ENCODE measurements at regions not wholly inside any gene's neighbourhood (a gene's known extent, or its start where the extent isn't known, plus 50 kb on each side); places are given as distances from the start of the nearest gene placed in this dataset.

GRCh38 chr3:160168246-160168645, 57.0 kb upstream of the C3orf80 start:
- no peak for DNase-seq
- peaks cover 0 to 14% (median 6%) of the 10 kb centered on the region in 4 donors for H3K4me1 ChIP-seq
- H3K27me3 ChIP-seq = no peaks in the 10 kb centered on the region
- H3K36me3 ChIP-seq = no peaks in the 10 kb centered on the region
- no peak overlapping the region for H3K27ac ChIP-seq
- no peak overlapping the region for H3K4me3 ChIP-seq
- intact Hi-C loops (cut with DNase I; ENCODE audit: low total_unique reads) = loop anchor here (10.0 kb wide), 2 partner anchors 57 to 133 kb away; partner anchors contain the start of gene C3orf80
- peaks cover 0 to 3% of the 10 kb centered on the region in 2 donors for H3K9me3 ChIP-seq
- in situ Hi-C loops (cut with MboI; ENCODE audit: low pct_ligation_motif_present in 1 of 4, low pct_unique_long_range_greater_than_20kb in 1 of 4, low sequenced_read_pairs in 3 of 4) = loop anchor here in 3 of 4 donors (10.0 to 25.0 kb wide), 2 partner anchors 169 to 177 kb away; no protein-coding TSS in a partner anchor
- 36 to 48% methylated on average over 2 of the region's 2 CpGs for WGBS, 2 donors (ENCODE audit: low coverage in 1 of 2)
- TF ChIP-seq, protein P1, sequence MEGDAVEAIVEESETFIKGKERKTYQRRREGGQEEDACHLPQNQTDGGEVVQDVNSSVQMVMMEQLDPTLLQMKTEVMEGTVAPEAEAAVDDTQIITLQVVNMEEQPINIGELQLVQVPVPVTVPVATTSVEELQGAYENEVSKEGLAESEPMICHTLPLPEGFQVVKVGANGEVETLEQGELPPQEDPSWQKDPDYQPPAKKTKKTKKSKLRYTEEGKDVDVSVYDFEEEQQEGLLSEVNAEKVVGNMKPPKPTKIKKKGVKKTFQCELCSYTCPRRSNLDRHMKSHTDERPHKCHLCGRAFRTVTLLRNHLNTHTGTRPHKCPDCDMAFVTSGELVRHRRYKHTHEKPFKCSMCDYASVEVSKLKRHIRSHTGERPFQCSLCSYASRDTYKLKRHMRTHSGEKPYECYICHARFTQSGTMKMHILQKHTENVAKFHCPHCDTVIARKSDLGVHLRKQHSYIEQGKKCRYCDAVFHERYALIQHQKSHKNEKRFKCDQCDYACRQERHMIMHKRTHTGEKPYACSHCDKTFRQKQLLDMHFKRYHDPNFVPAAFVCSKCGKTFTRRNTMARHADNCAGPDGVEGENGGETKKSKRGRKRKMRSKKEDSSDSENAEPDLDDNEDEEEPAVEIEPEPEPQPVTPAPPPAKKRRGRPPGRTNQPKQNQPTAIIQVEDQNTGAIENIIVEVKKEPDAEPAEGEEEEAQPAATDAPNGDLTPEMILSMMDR (IDR thresholded peaks at IDR 0.05) = no peak
- TF ChIP-seq EP300 (IDR thresholded peaks at IDR 0.05; ENCODE audit: low read depth) = no peak
- no peak for TF ChIP-seq POLR2AphosphoS5 (IDR thresholded peaks at IDR 0.05)
- TF ChIP-seq POLR2A (IDR thresholded peaks at IDR 0.05) = no peak

GRCh38 chr3:160169139-160169976, 55.9 kb upstream of the C3orf80 start:
- DNase-seq = no peak

DNA sequence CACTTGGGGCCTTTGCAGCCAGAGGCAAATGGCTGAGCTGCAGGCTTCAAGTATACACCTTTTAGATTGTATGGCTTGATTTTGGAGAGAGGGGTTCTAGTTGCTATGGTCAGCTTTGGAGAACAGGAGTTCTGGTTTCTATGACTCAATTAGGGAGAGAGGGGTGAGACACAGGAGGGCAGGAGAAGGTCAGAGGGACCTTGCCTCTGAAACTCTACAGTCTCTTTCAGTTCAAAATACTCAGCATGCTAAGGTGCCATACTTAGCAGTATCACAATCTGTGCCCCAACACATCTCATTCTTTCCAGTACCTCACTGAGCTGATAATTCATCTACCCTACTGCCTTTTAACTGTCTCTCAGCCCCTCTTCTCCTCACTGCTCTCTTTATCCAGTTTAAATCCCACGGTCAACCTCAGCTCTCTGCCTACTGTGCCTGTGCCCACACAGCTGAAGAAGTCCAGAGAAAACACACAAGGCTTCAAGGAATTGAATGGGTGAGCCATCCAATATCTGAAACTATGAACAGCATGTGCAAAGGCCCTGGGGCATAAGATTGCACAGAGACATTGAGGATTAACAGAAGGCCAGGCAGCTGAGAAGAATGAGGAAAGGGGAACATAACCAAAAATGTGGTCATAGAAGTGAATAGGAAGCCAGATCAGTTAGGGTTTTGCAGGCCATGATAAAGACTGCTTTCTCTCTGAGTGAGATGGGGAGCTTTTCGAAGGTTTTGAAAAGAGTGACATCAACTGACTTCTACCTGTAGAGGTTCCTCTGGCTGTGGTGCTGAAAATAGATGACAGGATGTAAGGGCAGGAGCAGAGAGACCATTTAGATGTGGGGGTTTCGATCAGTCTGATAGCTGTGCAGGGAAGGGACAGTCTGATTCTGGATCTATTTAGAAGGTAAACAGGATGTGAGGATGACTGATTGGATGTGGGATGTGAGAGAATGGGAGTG, 54.5 kb upstream of the C3orf80 start:
- Histone ChIP-seq H3K4me3 (no peak overlapping the region), H3K27me3 (no peaks in the 10 kb centered on the region), H3K27ac (no peak overlapping the region), H3K36me3 (no peaks in the 10 kb centered on the region), H3K9me3 (peaks cover 0 to 3% of the 10 kb centered on the region in 2 donors), H3K4me1 (peaks cover 0 to 9% (median 5%) of the 10 kb centered on the region in 4 donors)
- intact Hi-C loops (cut with DNase I; ENCODE audit: low total_unique reads) (no loop called here), in situ Hi-C loops (cut with MboI; ENCODE audit: low pct_ligation_motif_present in 1 of 4, low pct_unique_long_range_greater_than_20kb in 1 of 4, low sequenced_read_pairs in 3 of 4) (loop anchor here in 1 of 4 donors (25.0 kb wide), 1 partner anchor 167 kb away; no protein-coding TSS in a partner anchor)
- no peak for DNase-seq
- 89 to 93% methylated on average over 3 of the region's 3 CpGs for WGBS, 2 donors (ENCODE audit: low coverage in 1 of 2)
- TF ChIP-seq, protein P1 (IDR thresholded peaks at IDR 0.05) = no peak
- TF ChIP-seq EP300 (IDR thresholded peaks at IDR 0.05; ENCODE audit: low read depth) = no peak
- no peak for TF ChIP-seq POLR2A (IDR thresholded peaks at IDR 0.05)
- no peak for TF ChIP-seq POLR2AphosphoS5 (IDR thresholded peaks at IDR 0.05)

More at GRCh38 chr3:160169139-160169976, 55.9 kb upstream of the C3orf80 start:
- H3K9me3 ChIP-seq = peaks cover 0 to 3% of the 10 kb centered on the region in 2 donors
- H3K4me3 ChIP-seq = no peak overlapping the region
- H3K36me3 ChIP-seq = no peaks in the 10 kb centered on the region
- intact Hi-C loops (cut with DNase I; ENCODE audit: low total_unique reads) = loop anchor here (10.0 kb wide), 2 partner anchors 55 to 135 kb away; partner anchors contain the start of gene C3orf80
- no peaks in the 10 kb centered on the region for H3K27me3 ChIP-seq
- 71 to 79% methylated on average over 3 to 7 of the region's 7 CpGs for WGBS, 2 donors (ENCODE audit: low coverage in 1 of 2)
- TF ChIP-seq EP300 (IDR thresholded peaks at IDR 0.05; ENCODE audit: low read depth) = no peak
- TF ChIP-seq POLR2AphosphoS5 (IDR thresholded peaks at IDR 0.05) = no peak
- TF ChIP-seq POLR2A (IDR thresholded peaks at IDR 0.05) = no peak
- in situ Hi-C loops (cut with MboI; ENCODE audit: low pct_ligation_motif_present in 1 of 4, low pct_unique_long_range_greater_than_20kb in 1 of 4, low sequenced_read_pairs in 3 of 4) = loop anchor here in 3 of 4 donors (10.0 to 25.0 kb wide), 2 partner anchors 168 to 175 kb away; no protein-coding TSS in a partner anchor
- H3K4me1 ChIP-seq = peaks cover 0 to 14% (median 5%) of the 10 kb centered on the region in 4 donors
- no peak overlapping the region for H3K27ac ChIP-seq

DNA sequence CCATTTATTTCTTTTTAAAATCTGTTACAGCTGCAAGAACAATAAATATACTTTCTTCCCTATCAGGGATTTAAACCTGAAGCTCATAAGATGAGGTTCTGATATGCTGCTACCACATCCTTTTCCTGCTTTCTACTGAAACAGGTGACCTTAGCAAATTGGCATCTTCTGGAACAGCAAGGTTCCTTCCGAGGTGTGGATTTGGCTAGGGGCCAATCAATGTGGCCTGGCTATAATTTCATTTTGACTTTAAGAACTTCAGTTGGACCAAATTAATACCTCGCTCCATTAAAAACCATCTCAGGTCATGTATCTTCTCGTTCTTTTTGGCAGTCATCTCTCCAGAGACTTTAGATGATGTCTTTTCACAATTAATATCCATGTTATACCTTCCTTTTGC, 53.4 kb upstream of the C3orf80 start:
- WGBS, 2 donors (ENCODE audit: low coverage in 1 of 2) = 67 to 74% methylated on average over 3 of the region's 3 CpGs
- intact Hi-C loops (cut with DNase I; ENCODE audit: low total_unique reads) (no loop called here), in situ Hi-C loops (cut with MboI; ENCODE audit: low pct_ligation_motif_present in 1 of 4, low pct_unique_long_range_greater_than_20kb in 1 of 4, low sequenced_read_pairs in 3 of 4) (loop anchor here in 1 of 4 donors (25.0 kb wide), 1 partner anchor 165 kb away; no protein-coding TSS in a partner anchor)
- H3K27me3 ChIP-seq = no peaks in the 10 kb centered on the region
- no peaks in the 10 kb centered on the region for H3K36me3 ChIP-seq
- H3K27ac ChIP-seq = no peak overlapping the region
- H3K4me1 ChIP-seq = peaks cover 0 to 9% (median 5%) of the 10 kb centered on the region in 4 donors
- TF ChIP-seq POLR2AphosphoS5 (IDR thresholded peaks at IDR 0.05) = no peak
- no peak for TF ChIP-seq POLR2A (IDR thresholded peaks at IDR 0.05)
- TF ChIP-seq EP300 (IDR thresholded peaks at IDR 0.05; ENCODE audit: low read depth) = no peak
- TF ChIP-seq, protein P1 (IDR thresholded peaks at IDR 0.05) = no peak
- DNase-seq = no peak
- no peaks in the 10 kb centered on the region for H3K9me3 ChIP-seq
- no peak overlapping the region for H3K4me3 ChIP-seq

Data from transverse colon (tissue), 4 donors.